ENCODE measurements at regions not wholly inside any gene's neighbourhood (a gene's known extent, or its start where the extent isn't known, plus 50 kb on each side); places are given as distances from the start of the nearest gene placed in this dataset.

- no peak for TF ChIP-seq CTCF (IDR thresholded peaks at IDR 0.05 in 2 of 3, conservative IDR thresholded peaks at IDR 0.05 in 1 of 3; ENCODE audit: borderline replicate concordance in 1 of 3, insufficient read depth in 1 of 3, low read depth in 2 of 3, low read length in 2 of 3)
- no peak for TF ChIP-seq RAD21 (IDR thresholded peaks at IDR 0.05; ENCODE audit: low read depth)
- TF ChIP-seq POLR2A (IDR thresholded peaks at IDR 0.05; ENCODE audit: borderline replicate concordance, extremely low read depth, insufficient read depth, insufficient read length): no peak
- no peak for TF ChIP-seq EZH2 (IDR thresholded peaks at IDR 0.05)
- TF ChIP-seq ZFX (IDR thresholded peaks at IDR 0.05): no peak
- no peak for TF ChIP-seq POLR2AphosphoS5 (IDR thresholded peaks at IDR 0.05; ENCODE audit: low read depth, low read length)
- TF ChIP-seq YY1 (IDR thresholded peaks at IDR 0.05; ENCODE audit: extremely low read depth, insufficient replicate concordance, low read depth, low read length): no peak
Measured at GRCh38 chr4:13246107-13246506, 238.0 kb downstream of the RAB28 start.
